Activated CD4-positive, alpha-beta T cell treated with anti-CD3 and anti-CD28 coated beads, Interleukin-2, amount 50 U/mL, for 16 hours (primary cell): ENCODE measurements at regions not wholly inside any gene's neighbourhood (a gene's known extent, or its start where the extent isn't known, plus 50 kb on each side); places are given as distances from the start of the nearest gene placed in this dataset.
"Not testable (repeated sequence)": the region's sequence is repeated elsewhere in the genome, so short reads cannot be mapped to it uniquely, and the experiment has no call there.

ENCODE experiments used
- DNase-seq: peaks from one replicate; pipeline ENCODE4 v3.0.0-alpha.2; 2020

GRCh38 chr9:78121488-78121887 lies 89.9 kb upstream of the GNAQ start:
- DNase-seq: peak; percentile 57

- peak; percentile 65 for DNase-seq
Measured at GRCh38 chr9:78118742-78119473, 87.3 kb upstream of the GNAQ start.

GRCh38 chr9:78115073-78115472 lies 83.5 kb upstream of the GNAQ start:
- DNase-seq: peak; percentile 38

- no peak for DNase-seq
Measured at GRCh38 chr9:78114581-78114980, 83.0 kb upstream of the GNAQ start.

GRCh38 chr9:78112406-78112805 lies 80.8 kb upstream of the GNAQ start:
- no peak for DNase-seq

GRCh38 chr9:78112004-78112403 lies 80.4 kb upstream of the GNAQ start:
- no peak for DNase-seq

GRCh38 chr9:78109075-78109474 lies 77.5 kb upstream of the GNAQ start:
- DNase-seq: no peak

GRCh38 chr9:78106586-78106985 lies 75.0 kb upstream of the GNAQ start:
- DNase-seq: peak; percentile 23

GRCh38 chr9:78103971-78104433 lies 72.4 kb upstream of the GNAQ start:
- peak; percentile 54 for DNase-seq

- no peak for DNase-seq
Measured at GRCh38 chr9:78101247-78101646, 69.6 kb upstream of the GNAQ start.

GRCh38 chr9:78097541-78097940 lies 65.9 kb upstream of the GNAQ start:
- no peak for DNase-seq

- DNase-seq: no peak
Measured at GRCh38 chr9:78091731-78092130, 60.1 kb upstream of the GNAQ start.

- DNase-seq: no peak
Measured at GRCh38 chr9:78089111-78089510, 57.5 kb upstream of the GNAQ start.

- DNase-seq: not testable (repeated sequence)
Measured at GRCh38 chr9:78088190-78088589, 56.6 kb upstream of the GNAQ start.
